Ovary (tissue), 1 donor: ENCODE measurements at regions not wholly inside any gene's neighbourhood (a gene's known extent, or its start where the extent isn't known, plus 50 kb on each side); places are given as distances from the start of the nearest gene placed in this dataset.

Source experiments
- EP300 ChIP-seq: sonication (generic); formaldehyde crosslinking; IDR thresholded peaks from one replicate; pipeline ENCODE4 v1.6.1; 2017; ENCODE audit warnings: antibody characterized with exemption
- POLR2A ChIP-seq: fragments of 450-650 bp; IDR thresholded peaks from one replicate; pipeline ENCODE4 v1.6.1; 2017; ENCODE audit warnings: antibody characterized with exemption, mild to moderate bottlenecking, moderate library complexity

DNA sequence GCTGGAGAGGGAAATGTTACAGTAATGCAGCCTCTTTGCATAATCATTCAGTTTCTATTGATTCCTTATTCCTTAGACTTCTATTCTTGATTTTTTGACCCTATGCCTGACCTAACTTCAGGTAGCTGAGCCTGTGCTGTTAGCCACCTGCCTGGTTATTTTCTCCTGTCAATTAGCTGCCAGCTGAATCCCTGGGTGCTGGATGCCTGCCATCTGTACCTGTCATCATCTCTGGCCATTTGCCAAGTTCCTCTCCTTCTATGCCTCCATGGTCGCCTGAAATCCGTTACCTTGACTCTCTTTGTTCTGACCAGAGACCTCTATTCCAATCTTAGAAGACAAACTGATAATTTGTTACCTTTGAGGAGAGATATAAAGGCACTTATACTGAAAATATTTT lies 178.3 kb downstream of the CAVIN4 start:
- no peak for TF ChIP-seq POLR2A
- TF ChIP-seq EP300, result no peak
